Tibial artery (tissue), 4 donors: ENCODE measurements at regions not wholly inside any gene's neighbourhood (a gene's known extent, or its start where the extent isn't known, plus 50 kb on each side); places are given as distances from the start of the nearest gene placed in this dataset.

Experiments used
- DNase-seq, 2 donors: peaks; one replicate each; pipeline ENCODE4 v3.0.0-alpha.2; 2019
- H3K27ac ChIP-seq, 2 donors: fragments of 200-600 bp; sonication (generic) in 1 of 2; 1 replicate in 1 of 2; 2 replicates in 1 of 2; pipeline ENCODE4 v1.5.1; 2018 to 2019; ENCODE audit warnings: mild to moderate bottlenecking in 1 of 2
- H3K27me3 ChIP-seq, 2 donors: fragments of 200-600 bp; sonication (generic) in 1 of 2; one replicate each; pipeline versions ENCODE4 v1.5.1 to v1.6.0; 2016 to 2019
- H3K36me3 ChIP-seq, 3 donors: fragments of 200-600 bp; sonication (generic) in 2 of 3; one replicate each; pipeline ENCODE4 v1.5.1; 2016 to 2019; ENCODE audit warnings: mild to moderate bottlenecking in 2 of 3
- H3K4me1 ChIP-seq, 4 donors: fragments of 200-600 bp; sonication (generic) in 2 of 4; 1 replicate in 3 of 4; 2 replicates in 1 of 4; pipeline ENCODE4 v1.5.1; 2016 to 2019
- H3K4me3 ChIP-seq, 2 donors: fragments of 200-600 bp; sonication (generic) in 1 of 2; 1 replicate in 1 of 2; 2 replicates in 1 of 2; pipeline ENCODE4 v1.5.1; 2018 to 2019; ENCODE audit warnings: mild to moderate bottlenecking in 2 of 2
- H3K9me3 ChIP-seq, 3 donors: fragments of 200-600 bp; sonication (generic) in 1 of 3; one replicate each; pipeline ENCODE4 v1.5.1; 2016 to 2019
- CTCF ChIP-seq, 2 experiments: fragments of 200-600 bp in 1 of 2; fragments of 450-650 bp in 1 of 2; IDR thresholded peaks; one replicate each; pipeline ENCODE4 v1.5.1; 2017 to 2019; ENCODE audit warnings: antibody characterized with exemption in 2 of 2, mild to moderate bottlenecking in 1 of 2, moderate library complexity in 1 of 2
- intact Hi-C: fragments of 100-400 bp; cut with DNase I; formaldehyde crosslinking; loops from one replicate; pipeline ENCODE4 v1.15.0; 2023; ENCODE audit warnings: low total_unique reads

GRCh38 chr5:31036411-31036810 lies 157.1 kb upstream of the CDH6 start:
- Histone ChIP-seq H3K27me3 (no peaks in the 10 kb centered on the region), H3K4me3 (no peak overlapping the region), H3K36me3 (no peaks in the 10 kb centered on the region), H3K4me1 (peaks cover 0 to 3% (median 0%) of the 10 kb centered on the region in 4 donors), H3K27ac (no peak overlapping the region), H3K9me3 (peaks cover 0 to 7% (median 0%) of the 10 kb centered on the region in 3 donors)
- TF ChIP-seq CTCF (IDR thresholded peaks at IDR 0.05) = no peak
- intact Hi-C loops = no loop called here
- DNase-seq = no peak

- TF ChIP-seq CTCF (IDR thresholded peaks at IDR 0.05) = no peak
- no peak for DNase-seq
- H3K27ac ChIP-seq = no peak overlapping the region
- H3K9me3 ChIP-seq = no peaks in the 10 kb centered on the region
- H3K36me3 ChIP-seq = no peaks in the 10 kb centered on the region
- H3K4me3 ChIP-seq = no peak overlapping the region
- H3K27me3 ChIP-seq = no peaks in the 10 kb centered on the region
- H3K4me1 ChIP-seq = peaks cover 0 to 3% (median 0%) of the 10 kb centered on the region in 4 donors
- intact Hi-C loops = no loop called here
Measured at GRCh38 chr5:31033295-31033694, 160.2 kb upstream of the CDH6 start.

GRCh38 chr5:31029925-31030324 lies 163.6 kb upstream of the CDH6 start:
- no peak for TF ChIP-seq CTCF (IDR thresholded peaks at IDR 0.05)
- H3K27me3 ChIP-seq = no peaks in the 10 kb centered on the region
- intact Hi-C loops = no loop called here
- no peak overlapping the region for H3K4me3 ChIP-seq
- no peaks in the 10 kb centered on the region for H3K4me1 ChIP-seq
- no peak for DNase-seq
- no peaks in the 10 kb centered on the region for H3K36me3 ChIP-seq
- no peak overlapping the region for H3K27ac ChIP-seq
- no peaks in the 10 kb centered on the region for H3K9me3 ChIP-seq

GRCh38 chr5:31027721-31028120 lies 165.8 kb upstream of the CDH6 start:
- intact Hi-C loops = no loop called here
- no peak for DNase-seq
- Histone ChIP-seq H3K27ac (no peak overlapping the region), H3K9me3 (no peaks in the 10 kb centered on the region), H3K4me1 (no peaks in the 10 kb centered on the region), H3K36me3 (no peaks in the 10 kb centered on the region), H3K27me3 (no peaks in the 10 kb centered on the region), H3K4me3 (no peak overlapping the region)
- TF ChIP-seq CTCF (IDR thresholded peaks at IDR 0.05) = no peak

GRCh38 chr5:31023105-31023504 lies 170.4 kb upstream of the CDH6 start:
- no peaks in the 10 kb centered on the region for H3K9me3 ChIP-seq
- H3K4me3 ChIP-seq = no peak overlapping the region
- DNase-seq = no peak
- H3K36me3 ChIP-seq = no peaks in the 10 kb centered on the region
- H3K27ac ChIP-seq = no peak overlapping the region
- intact Hi-C loops = no loop called here
- TF ChIP-seq CTCF (IDR thresholded peaks at IDR 0.05) = no peak
- H3K27me3 ChIP-seq = no peaks in the 10 kb centered on the region
- no peaks in the 10 kb centered on the region for H3K4me1 ChIP-seq

GRCh38 chr5:31021181-31021624 lies 172.3 kb upstream of the CDH6 start:
- intact Hi-C loops = no loop called here
- H3K9me3 ChIP-seq = no peaks in the 10 kb centered on the region
- H3K36me3 ChIP-seq = no peaks in the 10 kb centered on the region
- no peaks in the 10 kb centered on the region for H3K27me3 ChIP-seq
- H3K27ac ChIP-seq = no peak overlapping the region
- H3K4me1 ChIP-seq = no peaks in the 10 kb centered on the region
- no peak for TF ChIP-seq CTCF (IDR thresholded peaks at IDR 0.05)
- no peak for DNase-seq
- H3K4me3 ChIP-seq = no peak overlapping the region
